HUES64 (cell line): ENCODE measurements at regions not wholly inside any gene's neighbourhood (a gene's known extent, or its start where the extent isn't known, plus 50 kb on each side); places are given as distances from the start of the nearest gene placed in this dataset.
"Not testable (repeated sequence)": the region's sequence is repeated elsewhere in the genome, so short reads cannot be mapped to it uniquely, and the experiment has no call there.

Experiments
- H3K27ac ChIP-seq: 2 replicates; pipeline ENCODE4 v1.7.0; 2013; ENCODE audit warnings: low read depth, low read length, inconsistent platforms
- H3K27me3 ChIP-seq: 2 replicates; pipeline ENCODE4 v1.6.1; 2013; ENCODE audit warnings: mild to moderate bottlenecking, low read length; ENCODE audit not compliant: insufficient read depth
- H3K36me3 ChIP-seq: 2 replicates; pipeline ENCODE4 v1.6.1; 2013; ENCODE audit warnings: mild to moderate bottlenecking, low read length; ENCODE audit not compliant: insufficient read depth
- H3K4me1 ChIP-seq: 2 replicates; pipeline ENCODE4 v1.6.1; 2013; ENCODE audit warnings: mild to moderate bottlenecking, low read length, moderate library complexity; ENCODE audit not compliant: insufficient read depth
- H3K4me3 ChIP-seq: 2 replicates; pipeline ENCODE4 v1.5.1; 2013; ENCODE audit warnings: mild to moderate bottlenecking, low read length, moderate library complexity
- H3K9ac ChIP-seq: 2 replicates; pipeline ENCODE4 v1.6.1; 2013; ENCODE audit warnings: mild to moderate bottlenecking, low read depth, low read length
- H3K9me3 ChIP-seq: 2 replicates; pipeline ENCODE4 v1.6.1; 2013; ENCODE audit warnings: low read depth, low read length; ENCODE audit not compliant: insufficient read depth
- WGBS: fragments of 150-250, 120-280 bp; methylation state at CpG from one replicate; pipeline ENCODE4 v1.1.7; 2013; ENCODE audit warnings: missing lambda C conversion rate; 5-methylcytosine and 5-hydroxymethylcytosine counted together

DNA sequence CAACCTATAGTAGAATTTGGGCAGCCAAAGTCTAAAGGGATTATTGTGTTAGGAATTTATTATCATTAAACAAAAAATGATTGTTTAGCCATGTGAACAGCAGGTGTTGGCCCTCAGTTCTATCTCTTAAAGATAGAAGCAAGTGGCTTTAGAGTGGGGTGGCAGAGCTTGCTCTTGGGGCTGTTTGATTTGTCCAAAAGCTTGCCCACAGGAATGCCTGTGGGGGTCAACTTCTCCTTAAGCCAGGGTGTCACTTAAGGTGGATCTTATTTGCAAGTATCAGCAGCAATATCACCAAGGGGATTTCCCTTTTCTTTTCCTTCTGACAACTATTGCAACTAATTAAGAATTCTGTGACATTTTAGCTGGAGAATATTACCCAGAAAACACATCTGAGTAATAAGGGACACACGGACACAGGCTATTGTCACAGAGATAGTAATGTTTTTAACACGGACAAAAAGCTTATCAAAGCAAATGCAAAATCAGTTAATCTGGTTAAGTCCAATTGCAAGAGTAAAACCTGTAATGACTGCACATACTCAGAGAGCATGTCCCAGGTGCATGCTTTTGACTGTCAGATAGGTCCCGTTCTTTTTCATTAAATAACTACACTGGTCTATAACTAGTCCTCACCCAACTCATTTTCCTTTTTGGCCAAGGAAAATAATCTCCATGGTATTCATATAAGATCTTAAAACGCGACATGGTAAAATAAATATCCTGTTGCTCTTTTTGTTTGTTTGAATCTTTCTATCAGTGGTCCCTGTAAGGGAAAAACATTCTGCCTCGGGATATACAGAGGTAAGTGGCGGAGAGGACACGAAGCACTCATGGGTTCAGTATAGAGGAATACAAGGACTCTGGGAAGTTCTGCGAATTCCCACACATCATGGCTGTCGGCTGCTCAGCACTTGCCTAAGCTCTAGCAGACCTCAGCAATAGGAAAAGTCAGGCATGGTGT is 172.1 kb upstream of the RFC3 start:
- Histone ChIP-seq H3K9me3 (no peaks in the 10 kb centered on the region), H3K36me3 (no peaks in the 10 kb centered on the region), H3K27ac (no peak overlapping the region), H3K27me3 (no peaks in the 10 kb centered on the region), H3K4me1 (peaks cover 14% of the 10 kb centered on the region), H3K9ac (no peak overlapping the region), H3K4me3 (no peak overlapping the region)
- 93% methylated on average over 10 of the region's 10 CpGs for WGBS

DNA sequence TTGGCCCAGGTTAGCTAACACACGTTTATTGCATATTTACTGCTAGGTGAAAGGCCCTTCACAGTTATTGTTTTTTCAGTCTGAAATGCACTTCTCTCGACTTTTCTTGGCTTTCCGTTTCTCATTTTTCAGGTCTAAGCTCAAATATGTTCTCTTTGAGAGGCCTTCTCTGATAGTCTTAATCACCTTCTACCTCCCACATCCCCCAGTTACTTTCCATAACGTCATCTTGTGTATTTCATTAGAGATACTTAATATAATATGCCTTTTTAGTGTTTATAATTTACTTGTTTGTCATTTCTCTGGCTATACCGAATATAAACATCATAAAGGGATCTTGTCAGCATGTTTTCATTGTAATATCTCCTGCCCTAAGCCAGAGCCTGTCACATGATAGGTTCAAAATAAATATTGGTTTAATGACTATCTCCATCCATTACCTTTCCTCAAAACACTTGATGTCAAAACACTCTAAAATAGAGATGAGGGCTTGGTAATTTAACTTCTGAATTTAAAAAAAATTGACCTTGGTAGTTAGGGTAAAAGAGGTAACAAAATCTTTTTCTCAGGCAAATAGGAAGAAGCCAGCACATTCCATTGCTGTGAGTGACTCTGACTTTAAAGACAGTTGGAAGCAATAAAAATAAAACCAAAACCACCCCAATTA is 168.6 kb upstream of the RFC3 start:
- H3K4me1 ChIP-seq: no peaks in the 10 kb centered on the region
- H3K36me3 ChIP-seq: no peaks in the 10 kb centered on the region
- H3K27ac ChIP-seq: no peak overlapping the region
- WGBS: 95% methylated on average over 3 of the region's 5 CpGs
- no peaks in the 10 kb centered on the region for H3K27me3 ChIP-seq
- no peak overlapping the region for H3K9ac ChIP-seq
- no peaks in the 10 kb centered on the region for H3K9me3 ChIP-seq
- H3K4me3 ChIP-seq: no peak overlapping the region

DNA sequence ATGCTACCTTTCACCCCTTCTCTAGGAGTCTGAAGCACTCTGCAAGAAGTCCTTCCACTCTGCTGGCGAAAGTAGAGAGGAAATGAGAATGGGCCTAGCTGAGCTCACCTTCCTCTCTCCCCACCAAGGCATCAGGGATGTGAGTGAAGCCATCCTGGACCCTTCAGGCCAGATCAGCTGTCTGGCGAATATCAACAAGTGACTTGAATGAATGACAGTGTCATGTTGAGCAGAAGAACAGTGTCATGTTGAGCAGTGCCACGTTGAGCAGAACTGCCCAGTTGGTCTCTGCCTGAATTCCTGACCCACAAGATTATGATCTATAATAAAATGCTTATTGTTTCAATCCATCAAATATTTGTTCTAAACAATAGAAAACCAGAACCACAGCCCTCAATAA is 166.2 kb upstream of the RFC3 start:
- H3K4me1 ChIP-seq: no peaks in the 10 kb centered on the region
- no peak overlapping the region for H3K27ac ChIP-seq
- H3K36me3 ChIP-seq: no peaks in the 10 kb centered on the region
- 93% methylated on average over 3 of the region's 3 CpGs for WGBS
- H3K9ac ChIP-seq: no peak overlapping the region
- H3K9me3 ChIP-seq: no peaks in the 10 kb centered on the region
- no peaks in the 10 kb centered on the region for H3K27me3 ChIP-seq
- no peak overlapping the region for H3K4me3 ChIP-seq

- Histone ChIP-seq H3K27me3 (no peaks in the 10 kb centered on the region), H3K9me3 (no peaks in the 10 kb centered on the region), H3K27ac (no peak overlapping the region), H3K4me3 (no peak overlapping the region), H3K4me1 (no peaks in the 10 kb centered on the region), H3K9ac (no peak overlapping the region), H3K36me3 (no peaks in the 10 kb centered on the region)
- WGBS: 81% methylated on average over 2 of the region's 3 CpGs
Measured at GRCh38 chr13:33657274-33657673, 160.7 kb upstream of the RFC3 start.

- WGBS: 70% methylated on average over 4 of the region's 4 CpGs
Measured at GRCh38 chr13:33659466-33659865, 158.5 kb upstream of the RFC3 start.

DNA sequence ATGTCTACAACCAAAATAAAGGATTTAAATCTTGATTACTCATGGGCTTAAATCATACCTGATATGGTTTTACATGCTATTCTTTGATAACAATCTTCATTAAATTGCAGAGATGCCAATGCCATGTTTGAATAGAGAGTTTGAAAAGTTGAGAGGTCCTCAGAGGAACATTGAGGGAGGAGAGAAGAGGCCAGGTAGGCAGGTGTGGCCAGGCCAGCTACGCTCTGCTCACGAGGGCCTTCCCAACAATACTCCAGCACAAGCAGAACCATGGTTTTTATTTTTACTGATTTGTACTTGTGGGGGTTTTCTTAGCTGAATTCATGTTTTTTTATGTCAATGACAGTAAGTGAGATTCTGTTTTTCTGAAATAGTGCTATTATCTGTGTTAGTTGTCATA is 158.1 kb upstream of the RFC3 start:
- WGBS: no CpG with 5 or more reads among the region's 2 CpGs
- Histone ChIP-seq H3K4me1 (no peaks in the 10 kb centered on the region), H3K27ac (no peak overlapping the region), H3K9me3 (no peaks in the 10 kb centered on the region), H3K36me3 (no peaks in the 10 kb centered on the region), H3K9ac (no peak overlapping the region), H3K27me3 (no peaks in the 10 kb centered on the region), H3K4me3 (no peak overlapping the region)

More at GRCh38 chr13:33659466-33659865, 158.5 kb upstream of the RFC3 start:
- H3K9me3 ChIP-seq: no peaks in the 10 kb centered on the region
- no peak overlapping the region for H3K27ac ChIP-seq
- no peaks in the 10 kb centered on the region for H3K27me3 ChIP-seq
- H3K36me3 ChIP-seq: no peaks in the 10 kb centered on the region
- H3K4me1 ChIP-seq: no peaks in the 10 kb centered on the region
- no peak overlapping the region for H3K9ac ChIP-seq
- H3K4me3 ChIP-seq: no peak overlapping the region

GRCh38 chr13:33662392-33662791 is 155.6 kb upstream of the RFC3 start:
- no peak overlapping the region for H3K4me3 ChIP-seq
- H3K36me3 ChIP-seq: no peaks in the 10 kb centered on the region
- H3K4me1 ChIP-seq: no peaks in the 10 kb centered on the region
- H3K27me3 ChIP-seq: no peaks in the 10 kb centered on the region
- no peak overlapping the region for H3K9ac ChIP-seq
- no peak overlapping the region for H3K27ac ChIP-seq
- 92% methylated on average over 4 of the region's 4 CpGs for WGBS
- H3K9me3 ChIP-seq: no peaks in the 10 kb centered on the region

GRCh38 chr13:33665626-33666175 is 152.2 kb upstream of the RFC3 start:
- H3K9ac ChIP-seq: no peak overlapping the region
- no peaks in the 10 kb centered on the region for H3K4me1 ChIP-seq
- H3K9me3 ChIP-seq: no peaks in the 10 kb centered on the region
- H3K4me3 ChIP-seq: no peak overlapping the region
- no peaks in the 10 kb centered on the region for H3K36me3 ChIP-seq
- WGBS: 93% methylated on average over 3 of the region's 4 CpGs
- H3K27ac ChIP-seq: no peak overlapping the region
- H3K27me3 ChIP-seq: no peaks in the 10 kb centered on the region

- no peak overlapping the region for H3K9ac ChIP-seq
- no peak overlapping the region for H3K27ac ChIP-seq
- H3K4me1 ChIP-seq: no peaks in the 10 kb centered on the region
- H3K9me3 ChIP-seq: no peaks in the 10 kb centered on the region
- no peaks in the 10 kb centered on the region for H3K36me3 ChIP-seq
- H3K27me3 ChIP-seq: no peaks in the 10 kb centered on the region
- H3K4me3 ChIP-seq: no peak overlapping the region
Measured at GRCh38 chr13:33671560-33671959, 146.4 kb upstream of the RFC3 start.

DNA sequence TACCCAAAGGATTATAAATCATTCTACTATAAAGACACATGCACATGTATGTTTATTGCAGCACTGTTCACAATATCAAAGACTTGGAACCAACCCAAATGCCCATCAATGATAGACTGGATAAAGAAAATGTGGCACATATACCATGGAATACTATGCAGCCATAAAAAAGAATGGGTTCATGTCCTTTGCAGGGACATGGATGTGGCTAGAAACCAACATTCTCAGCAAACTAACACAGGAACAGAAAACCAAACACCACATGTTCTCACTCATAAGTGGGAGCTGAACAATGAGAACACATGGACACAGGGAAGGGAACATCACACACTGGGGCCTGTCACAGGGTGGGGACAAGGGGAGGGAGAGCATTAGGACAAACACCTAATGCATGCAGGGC is 145.9 kb upstream of the RFC3 start:
- H3K4me3 ChIP-seq, H3K4me1 ChIP-seq, H3K9ac ChIP-seq: not testable (repeated sequence)

More for the DNA sequence above, 145.9 kb upstream of the RFC3 start:
- not testable (repeated sequence) for H3K36me3 ChIP-seq, H3K9me3 ChIP-seq, H3K27me3 ChIP-seq, H3K27ac ChIP-seq
